Lung (tissue), 11 donors: ENCODE measurements at regions not wholly inside any gene's neighbourhood (a gene's known extent, or its start where the extent isn't known, plus 50 kb on each side); places are given as distances from the start of the nearest gene placed in this dataset.
"Not testable (repeated sequence)": the region's sequence is repeated elsewhere in the genome, so short reads cannot be mapped to it uniquely, and the experiment has no call there.

ENCODE experiments used
- ATAC-seq: fragments of 200-7000 bp; cut with Tn5 transposase; one replicate; pipeline ENCODE4 v1.9.1; 2020; ENCODE audit warnings: moderate number of reproducible peaks; ENCODE audit not compliant: insufficient read depth, low FRiP score
- DNase-seq, 3 donors: peaks; one replicate each; pipeline ENCODE4 v3.0.0-alpha.2; 2013 to 2017
- H3K27ac ChIP-seq, 2 donors: one replicate each; pipeline ENCODE4 v1.5.1; 2013; ENCODE audit warnings: mild to moderate bottlenecking in 2 of 2, moderate library complexity in 2 of 2, control low read depth in 1 of 2, inconsistent platforms in 1 of 2, low read depth in 1 of 2, low read length in 1 of 2
- H3K27me3 ChIP-seq, 3 donors: one replicate each; pipeline ENCODE4 v1.5.1; 2013; ENCODE audit warnings: low read length in 2 of 3; ENCODE audit not compliant: control insufficient read depth in 3 of 3, insufficient read depth in 3 of 3
- H3K36me3 ChIP-seq, 4 donors: one replicate each; pipeline ENCODE4 v1.5.1; 2013; ENCODE audit warnings: low read length in 4 of 4, mild to moderate bottlenecking in 1 of 4, moderate library complexity in 1 of 4; ENCODE audit not compliant: control insufficient read depth in 4 of 4, insufficient read depth in 4 of 4
- H3K4me1 ChIP-seq, 5 donors: one replicate each; pipeline ENCODE4 v1.5.1; 2013; ENCODE audit warnings: low read length in 5 of 5, mild to moderate bottlenecking in 2 of 5, moderate library complexity in 1 of 5; ENCODE audit not compliant: control insufficient read depth in 5 of 5, insufficient read depth in 5 of 5
- H3K4me3 ChIP-seq: one replicate; pipeline ENCODE4 v1.5.1; 2013; ENCODE audit warnings: mild to moderate bottlenecking, control low read depth, moderate library complexity
- H3K9ac ChIP-seq, 2 donors: one replicate each; pipeline ENCODE4 v1.5.1; 2013; ENCODE audit warnings: low read length in 2 of 2, control low read depth in 1 of 2; ENCODE audit not compliant: insufficient read depth in 1 of 2
- H3K9me3 ChIP-seq, 4 donors: one replicate each; pipeline ENCODE4 v1.5.1; 2013; ENCODE audit warnings: low read length in 3 of 4, mild to moderate bottlenecking in 1 of 4, moderate library complexity in 1 of 4; ENCODE audit not compliant: control insufficient read depth in 4 of 4, insufficient read depth in 3 of 4
- CTCF ChIP-seq: IDR thresholded peaks from 2 replicates; pipeline ENCODE4 v1.5.1; 2012; ENCODE audit warnings: mild to moderate bottlenecking; ENCODE audit errors: control extremely low read depth, extremely low read depth
- WGBS, 2 donors: extraction: QIAGEN DNeasy Blood & Tissue Kit; methylation state at CpG; one replicate each; pipeline ENCODE4 v1.1.7; 2013; 5-methylcytosine and 5-hydroxymethylcytosine counted together
- donor health status: control.
- donor health status: control.
- donor health status: Bipolar disorder and iron deficiency.
- donor health status: healthy.
- donor health status: DM: yes; HTN: yes; CAD: no.

GRCh38 chr18:65587491-65587890 is 163.3 kb upstream of the CDH7 start:
- TF ChIP-seq CTCF: no peak
- Histone ChIP-seq H3K9me3 (no peaks in the 10 kb centered on the region), H3K4me3 (no peak overlapping the region), H3K4me1 (no peaks in the 10 kb centered on the region), H3K9ac (no peak overlapping the region), H3K27me3 (no peaks in the 10 kb centered on the region), H3K27ac (no peak overlapping the region), H3K36me3 (no peaks in the 10 kb centered on the region)
- no peak for DNase-seq
- ATAC-seq: no peak
- 85 to 86% methylated on average over 3 of the region's 3 CpGs for WGBS, 2 donors

- not testable (repeated sequence) for ATAC-seq, H3K27me3 ChIP-seq, H3K36me3 ChIP-seq, DNase-seq, H3K27ac ChIP-seq, H3K9ac ChIP-seq, H3K4me1 ChIP-seq, H3K4me3 ChIP-seq, H3K9me3 ChIP-seq
- no CpG with 5 or more reads among the region's 2 CpGs for WGBS, 2 donors
Measured at GRCh38 chr18:65582094-65582493, 168.7 kb upstream of the CDH7 start.

GRCh38 chr18:65568866-65569265 is 181.9 kb upstream of the CDH7 start:
- no peak overlapping the region for H3K27ac ChIP-seq
- TF ChIP-seq CTCF: no peak
- no peak for DNase-seq
- 69 to 75% methylated on average over 2 of the region's 2 CpGs for WGBS, 2 donors
- ATAC-seq: no peak
- no peak overlapping the region for H3K4me3 ChIP-seq
- H3K27me3 ChIP-seq: no peaks in the 10 kb centered on the region
- H3K36me3 ChIP-seq: no peaks in the 10 kb centered on the region
- H3K9me3 ChIP-seq: no peaks in the 10 kb centered on the region
- no peak overlapping the region for H3K9ac ChIP-seq
- H3K4me1 ChIP-seq: no peaks in the 10 kb centered on the region

GRCh38 chr18:65567372-65567771 is 183.4 kb upstream of the CDH7 start:
- Histone ChIP-seq H3K36me3 (no peaks in the 10 kb centered on the region), H3K27me3 (no peaks in the 10 kb centered on the region), H3K4me3 (no peak overlapping the region), H3K27ac (no peak overlapping the region), H3K9ac (no peak overlapping the region), H3K4me1 (no peaks in the 10 kb centered on the region), H3K9me3 (no peaks in the 10 kb centered on the region)
- ATAC-seq (no peak), DNase-seq (peak in 2 of 3 donors; percentile 36 to 53)
- 8 to 18% methylated on average over 3 of the region's 3 CpGs for WGBS, 2 donors
- TF ChIP-seq CTCF: no peak
